Thyroid gland (tissue), 4 donors: ENCODE measurements at regions not wholly inside any gene's neighbourhood (a gene's known extent, or its start where the extent isn't known, plus 50 kb on each side); places are given as distances from the start of the nearest gene placed in this dataset.

Experiments
- CTCF ChIP-seq, 6 experiments: fragments of 200-600 bp in 3 of 6; fragments of 450-650 bp in 3 of 6; sonication (generic) in 3 of 6; IDR thresholded peaks; one replicate each; pipeline ENCODE4 v1.5.1; 2016 to 2019; ENCODE audit warnings: antibody characterized with exemption in 6 of 6, mild to moderate bottlenecking in 2 of 6, inconsistent platforms in 1 of 6, moderate library complexity in 1 of 6
- POLR2A ChIP-seq, 2 donors: fragments of 450-650 bp; IDR thresholded peaks; one replicate each; pipeline ENCODE4 v1.6.1; 2017; ENCODE audit warnings: antibody characterized with exemption in 2 of 2, mild to moderate bottlenecking in 2 of 2, moderate library complexity in 1 of 2

- TF ChIP-seq CTCF (IDR thresholded peaks at IDR 0.05) (no peak), POLR2A (IDR thresholded peaks at IDR 0.05) (no peak)
Observed at GRCh38 chr10:64397125-64397524, 875.9 kb downstream of the REEP3 start.
